DMS153 (cell line): ENCODE measurements at regions not wholly inside any gene's neighbourhood (a gene's known extent, or its start where the extent isn't known, plus 50 kb on each side); places are given as distances from the start of the nearest gene placed in this dataset.

ENCODE experiments used
- DNase-seq: peaks from one replicate; lab custom pipeline; 2025; lab: John Stamatoyannopoulos, UW

DNA sequence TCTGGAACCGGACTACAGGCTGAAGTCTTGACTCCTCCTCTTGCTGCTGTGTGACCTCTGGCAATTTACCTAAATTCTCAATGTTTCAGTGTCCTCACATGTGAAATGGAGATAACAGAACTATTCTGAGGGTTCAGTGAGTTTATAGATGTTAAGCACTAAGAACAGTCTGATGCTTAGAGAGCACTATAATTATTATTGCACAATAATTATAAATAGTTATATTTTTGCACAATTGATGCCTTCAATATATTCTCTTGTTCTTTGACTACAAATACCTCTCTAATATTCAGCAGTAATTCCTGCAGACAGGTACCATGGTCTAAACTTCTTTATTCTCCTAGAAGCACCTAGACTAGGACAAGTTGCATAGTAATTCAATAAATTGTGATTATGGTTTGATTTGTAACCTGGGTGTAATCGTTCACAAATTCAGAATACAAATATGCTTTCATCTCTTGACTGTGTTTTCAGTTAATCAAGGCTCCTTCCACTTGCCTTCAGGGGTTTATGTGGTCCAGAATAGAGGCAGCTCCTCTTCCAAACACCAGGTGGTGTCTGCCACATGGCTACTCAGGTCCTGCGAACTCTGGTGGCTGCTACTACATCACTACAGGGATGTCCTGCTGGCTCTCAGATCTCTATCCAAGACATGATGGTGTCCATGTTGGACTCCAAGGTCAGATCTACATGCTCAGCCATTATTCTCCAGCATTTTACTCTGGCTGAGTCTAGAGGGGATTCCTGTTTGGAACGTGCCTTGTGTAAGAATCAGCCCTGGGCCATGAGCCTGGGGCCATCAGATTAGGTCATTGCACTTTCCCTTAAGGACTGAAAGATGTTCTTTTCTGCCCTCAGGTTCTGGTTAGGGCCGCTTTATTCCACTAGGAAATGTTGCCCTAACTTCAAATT is 103.4 kb downstream of the QRFPR start:
- DNase-seq, result no peak

DNA sequence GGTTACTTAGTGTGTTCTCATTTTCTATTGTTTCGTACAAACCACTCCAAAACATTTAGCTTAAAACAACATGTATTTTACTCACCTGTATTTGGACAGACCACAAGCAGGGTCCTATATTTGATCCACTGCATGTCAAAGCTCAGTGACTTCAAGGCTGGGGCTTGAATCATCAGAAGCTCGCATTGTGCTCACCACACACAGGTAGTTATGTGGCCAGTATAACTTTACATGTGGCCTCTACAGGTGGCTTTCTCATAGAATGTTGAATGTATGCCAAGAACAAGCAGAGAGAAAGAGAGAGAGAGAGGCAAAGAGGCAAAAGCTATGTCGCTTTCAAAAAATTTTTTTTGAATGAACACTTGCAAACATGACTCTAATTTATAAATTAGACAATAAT is 107.6 kb downstream of the QRFPR start:
- DNase-seq, result no peak

DNA sequence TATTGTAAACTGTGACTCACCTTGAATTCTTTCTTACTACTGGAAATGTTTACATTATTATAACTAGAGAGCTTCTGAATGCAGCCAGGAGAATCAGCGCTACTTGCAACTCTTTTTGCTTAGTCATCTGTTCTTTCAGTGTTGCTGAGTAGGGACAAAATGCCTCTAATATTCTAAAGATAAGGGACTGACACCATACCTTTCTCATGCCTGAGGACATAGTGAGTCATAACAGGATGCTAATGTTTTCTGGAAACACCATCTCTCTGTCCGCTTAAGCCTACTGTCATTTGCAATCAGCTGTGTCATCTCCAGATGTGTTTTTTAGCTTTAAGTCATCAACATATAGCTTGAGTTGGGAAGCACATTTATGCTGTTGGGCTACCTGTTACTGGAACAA is 108.3 kb downstream of the QRFPR start:
- DNase-seq, result no peak

DNA sequence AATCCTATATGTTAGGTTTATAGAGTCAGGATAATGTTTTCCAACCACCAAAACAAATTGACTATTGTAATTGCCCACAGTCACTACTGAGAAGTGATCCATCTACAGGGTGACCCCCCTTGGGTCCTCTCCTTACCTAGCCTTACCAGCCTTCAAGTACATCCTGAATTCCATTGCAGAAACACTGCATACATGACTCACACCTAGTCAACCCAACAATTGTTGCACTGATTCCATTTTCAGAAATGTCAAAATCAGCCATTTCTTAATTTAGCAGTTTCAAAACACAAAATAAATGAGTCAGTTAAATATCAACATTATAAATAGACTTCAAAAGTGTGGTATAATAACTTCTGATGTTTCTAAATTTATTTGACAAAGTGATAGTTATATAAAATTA is 106.3 kb upstream of the TNIP3 start:
- DNase-seq, result no peak

DNA sequence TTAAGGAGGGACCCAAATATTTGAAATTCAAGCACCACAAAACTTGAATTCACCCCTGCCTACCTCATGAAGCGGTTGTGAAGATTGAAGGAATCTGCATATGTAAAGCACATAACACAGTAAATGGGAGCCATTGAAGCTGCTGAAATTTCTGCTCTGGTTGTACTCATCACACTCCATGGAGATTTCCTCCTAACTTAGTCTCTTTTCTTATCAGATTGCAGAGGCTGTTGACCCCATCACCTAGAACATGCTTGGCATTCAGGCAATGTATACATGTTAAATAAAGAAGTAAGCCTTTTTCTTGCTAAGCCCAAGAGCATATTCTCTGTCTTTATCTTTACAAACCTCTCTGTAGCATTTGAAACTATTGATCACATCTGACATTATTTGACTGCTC is 104.9 kb upstream of the TNIP3 start:
- DNase-seq, result no peak

DNA sequence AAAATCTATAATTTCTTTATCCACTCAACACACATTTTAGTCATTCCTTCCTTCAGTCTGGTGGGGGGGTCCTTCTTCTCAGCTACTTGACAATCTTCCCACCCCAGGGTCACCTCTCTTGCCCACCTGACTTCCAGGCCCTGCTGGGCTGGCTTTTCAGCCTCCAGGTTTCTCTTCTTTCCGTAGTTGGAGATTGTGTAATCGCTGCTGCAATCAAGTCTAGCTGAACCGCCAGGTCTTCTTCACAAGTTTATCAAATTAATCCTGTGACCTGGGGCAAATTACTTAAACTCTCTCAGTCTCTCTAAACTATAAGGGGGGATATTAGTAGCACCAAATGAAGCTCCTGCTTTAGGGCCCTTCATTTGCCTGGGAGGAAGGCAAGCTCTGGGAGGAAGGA is 102.9 kb upstream of the TNIP3 start:
- DNase-seq, result no peak

DNA sequence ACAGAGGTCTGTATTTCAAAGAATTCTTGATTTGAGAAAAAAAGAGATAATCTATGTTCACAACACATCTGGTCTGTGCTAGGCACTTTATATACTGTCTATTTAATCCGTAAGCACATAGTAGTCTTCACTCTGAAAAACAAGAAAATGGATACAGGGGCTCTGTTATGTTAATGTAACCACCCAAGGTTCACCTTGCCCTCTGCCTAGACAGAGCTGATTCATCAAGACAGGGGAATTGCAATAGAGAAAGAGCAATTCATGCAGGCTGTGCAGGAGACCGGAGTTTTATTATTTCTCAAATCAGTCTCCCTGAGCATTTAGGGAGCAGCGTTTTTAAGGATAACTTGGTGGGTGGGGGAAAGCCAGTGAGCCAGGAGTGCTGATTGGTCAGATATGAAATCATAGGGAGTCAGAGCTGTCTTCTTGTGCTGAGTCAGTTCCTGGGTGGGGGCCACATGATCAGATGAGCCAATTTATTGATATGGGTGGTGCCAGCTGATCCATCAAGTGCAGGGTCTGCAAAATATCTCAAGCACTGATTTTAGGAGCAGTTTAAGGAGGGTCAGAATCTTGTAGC is 92.9 kb upstream of the TNIP3 start:
- no peak for DNase-seq

DNA sequence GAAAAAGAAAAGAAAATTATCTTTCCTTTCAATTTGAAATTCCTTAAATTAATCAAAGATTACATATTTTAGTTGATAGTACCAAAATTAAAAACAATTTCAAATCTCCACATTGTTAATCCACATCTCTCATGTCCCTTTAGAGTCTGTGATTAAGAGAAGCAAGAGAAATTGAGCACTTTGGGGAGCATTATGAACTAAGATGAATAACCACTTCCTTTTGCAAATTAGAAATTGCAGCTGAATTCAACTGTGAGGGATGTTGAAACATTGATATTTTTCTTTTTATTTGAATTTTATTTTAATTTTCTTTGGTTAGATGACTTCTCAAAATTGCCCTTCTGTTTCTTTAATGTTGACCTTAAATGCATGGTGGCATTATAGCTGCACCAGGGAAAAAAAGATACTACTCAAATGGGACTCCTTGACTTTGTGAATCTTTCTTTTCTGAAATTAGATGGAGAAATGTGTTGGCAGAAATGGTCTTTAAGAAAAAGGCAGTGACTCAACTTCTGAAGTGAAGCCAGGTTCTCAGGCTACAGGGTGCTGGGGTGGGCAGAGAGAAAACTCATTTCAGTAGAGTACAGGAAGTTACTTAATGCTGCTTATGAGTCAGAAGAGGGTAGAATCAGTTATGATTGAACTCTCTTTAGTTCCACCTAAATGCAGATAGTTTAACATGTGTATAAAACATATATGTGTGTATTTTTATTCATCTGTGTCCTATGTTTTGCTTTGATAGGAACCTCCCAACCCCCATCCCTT is 92.0 kb upstream of the TNIP3 start:
- no peak for DNase-seq

DNA sequence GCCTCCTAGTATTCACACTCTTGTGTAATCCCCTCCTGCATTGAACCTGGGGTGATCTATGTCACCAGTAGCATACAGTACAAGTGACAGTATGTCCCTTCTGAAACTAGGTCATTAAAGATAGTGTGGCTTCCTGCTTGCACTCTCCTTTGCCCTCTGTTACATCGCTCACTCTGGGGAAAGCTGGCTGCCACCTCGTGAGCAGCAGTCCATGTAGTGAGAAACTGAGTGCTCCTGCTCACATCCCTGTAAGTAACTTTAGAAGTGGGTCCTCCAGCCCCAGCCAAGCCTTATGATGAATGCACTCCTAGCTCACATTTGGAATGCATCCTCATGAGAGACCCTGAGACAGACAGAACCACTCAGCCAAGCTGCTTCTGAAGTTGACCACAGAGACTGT is 89.8 kb upstream of the TNIP3 start:
- DNase-seq, result no peak

DNA sequence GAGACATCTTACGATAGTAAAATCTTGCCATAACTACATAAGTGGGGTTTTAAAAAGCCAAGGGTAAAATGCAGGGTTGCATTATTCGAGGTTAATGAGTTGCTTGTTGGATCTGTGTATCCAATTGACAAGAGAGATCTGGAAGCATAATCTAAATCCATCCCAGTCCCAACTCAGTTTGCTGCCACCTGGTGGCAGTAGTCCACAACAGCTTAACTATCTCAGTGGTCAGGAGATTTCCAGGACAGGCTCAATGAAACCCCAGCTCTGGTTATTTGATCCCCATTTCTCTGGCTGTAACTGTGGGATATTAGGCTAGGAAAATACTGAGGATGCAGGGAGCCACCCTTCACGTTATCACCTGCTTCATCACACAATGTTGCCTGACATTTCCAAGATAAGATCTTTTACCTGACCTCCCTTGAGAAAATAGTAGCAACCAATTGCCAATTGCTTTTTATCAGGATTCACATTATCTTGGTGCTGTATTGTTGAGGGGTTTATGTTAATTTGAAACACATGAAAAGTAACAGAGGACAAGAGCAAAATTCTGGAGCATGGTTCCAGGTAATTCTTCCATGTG is 88.2 kb upstream of the TNIP3 start:
- DNase-seq, result peak; percentile 41

DNA sequence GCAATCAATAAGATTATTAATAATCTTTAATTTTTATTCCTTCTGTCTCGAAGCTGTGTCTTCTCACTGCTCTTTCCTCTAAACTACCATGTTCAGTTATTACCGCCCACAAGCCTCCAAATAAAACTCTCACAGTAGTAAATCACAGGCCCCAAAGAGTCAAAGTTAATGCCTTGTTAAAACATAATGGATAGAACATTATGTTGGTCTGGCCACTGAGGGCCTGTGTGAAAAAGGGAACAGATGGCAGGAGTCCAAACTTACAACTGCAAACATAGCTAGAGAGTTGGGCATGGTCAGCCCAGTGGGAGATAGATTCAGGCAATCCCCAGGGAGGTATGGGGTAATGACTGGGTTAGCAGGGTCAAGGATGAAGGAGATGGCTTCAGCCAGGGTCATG is 84.6 kb upstream of the TNIP3 start:
- DNase-seq, result no peak

DNA sequence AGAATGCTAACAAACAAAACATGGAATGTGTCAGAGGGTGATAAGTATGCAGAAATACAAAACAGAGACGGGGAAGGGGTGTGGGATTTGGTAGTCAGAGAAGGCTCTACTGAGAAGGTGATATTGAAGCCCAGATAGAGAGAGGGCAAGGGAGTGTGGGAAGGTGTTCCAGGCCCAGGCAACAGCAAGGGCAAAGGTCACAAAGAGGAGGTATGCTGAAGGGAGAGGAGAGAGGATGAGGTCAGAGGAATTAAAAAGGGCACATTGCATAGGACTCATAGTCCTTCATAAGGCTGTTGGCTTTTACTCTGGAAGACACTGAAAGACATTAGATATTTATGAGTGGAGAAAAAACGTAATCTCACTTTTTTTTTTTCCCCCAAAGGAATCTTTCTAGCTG is 82.6 kb upstream of the TNIP3 start:
- no peak for DNase-seq

DNA sequence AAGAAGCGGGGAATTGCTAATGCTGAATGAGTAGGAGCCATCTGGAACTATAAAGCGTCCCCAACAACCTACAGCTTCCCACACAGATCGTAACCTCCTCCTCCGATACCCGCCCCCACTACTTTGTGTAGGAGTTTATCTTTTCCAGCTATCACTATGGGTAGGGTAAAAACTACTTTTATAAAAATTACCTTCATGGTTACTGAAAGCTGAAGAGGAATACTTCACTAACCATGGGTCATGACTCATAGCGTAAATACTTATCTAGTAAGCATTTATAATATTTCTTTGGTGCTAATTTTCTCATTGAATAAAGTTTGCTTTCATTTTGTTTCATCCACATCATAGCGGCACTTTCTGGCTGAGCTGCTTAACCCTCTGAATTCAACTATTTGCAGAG is 79.4 kb upstream of the TNIP3 start:
- no peak for DNase-seq

DNA sequence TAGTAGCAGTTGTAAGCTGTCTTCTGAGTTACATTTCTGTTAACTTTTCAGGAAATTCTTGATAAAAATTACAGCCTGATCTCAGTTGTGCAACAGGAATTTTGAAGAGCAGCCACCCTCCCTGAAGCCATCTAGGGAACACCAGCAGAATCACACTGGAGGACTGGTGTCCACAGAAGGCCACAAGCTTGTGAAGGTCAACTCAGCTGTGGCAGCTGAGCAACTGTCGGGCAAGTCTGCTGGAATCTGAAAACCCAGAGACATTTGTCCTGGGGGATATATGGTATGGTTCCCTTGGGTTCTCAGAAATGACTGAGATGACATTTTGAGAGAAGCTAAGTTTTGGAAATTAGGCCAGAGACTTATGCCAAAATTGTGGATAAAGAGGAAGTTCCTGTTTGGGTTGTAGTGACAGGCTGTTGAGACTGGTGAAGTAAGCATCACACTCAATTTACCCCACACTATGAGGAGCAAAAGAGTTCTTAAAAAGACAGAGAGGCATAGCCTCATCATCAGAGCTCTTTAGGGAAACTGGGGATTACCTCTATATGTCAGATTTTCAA is 78.1 kb upstream of the TNIP3 start:
- no peak for DNase-seq

DNA sequence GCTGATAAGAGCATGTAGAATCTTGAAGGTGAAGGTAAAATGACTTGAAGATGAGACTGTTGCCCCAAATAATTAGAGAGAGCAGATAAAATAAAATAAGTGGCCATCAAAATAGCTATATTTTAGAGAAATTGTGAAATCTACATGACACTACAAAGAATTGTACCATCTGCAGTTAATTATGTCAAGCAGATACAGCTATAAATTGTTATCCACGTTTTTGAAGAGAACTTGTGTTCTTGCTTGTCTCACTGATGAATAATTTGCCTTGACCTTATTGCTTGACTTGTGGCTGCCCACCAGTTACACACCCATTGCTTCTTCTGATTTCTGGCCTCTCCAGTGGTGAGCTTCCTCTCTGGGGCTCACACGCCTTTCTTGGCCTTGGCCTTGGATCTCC is 75.8 kb upstream of the TNIP3 start:
- DNase-seq, result no peak

DNA sequence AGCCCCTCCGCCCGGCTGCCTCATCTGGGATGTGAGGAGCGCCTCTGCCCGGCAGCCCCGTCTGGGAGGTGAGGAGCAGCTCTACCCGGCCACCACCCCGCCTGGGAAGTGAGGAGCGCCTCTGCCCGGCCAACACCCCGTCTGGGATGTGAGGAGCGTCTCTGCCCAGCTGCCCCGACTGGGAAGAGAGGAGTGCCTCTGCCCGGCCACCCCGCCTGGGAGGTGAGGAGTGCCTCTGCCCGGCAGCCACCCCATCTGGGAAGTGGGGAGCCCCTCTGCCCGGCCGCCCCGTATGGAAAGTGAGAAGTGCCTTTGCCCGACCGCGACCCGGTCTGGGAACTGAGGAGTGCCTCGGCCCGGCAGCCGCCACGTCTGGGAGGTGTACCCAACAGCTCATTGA is 74.3 kb upstream of the TNIP3 start:
- DNase-seq, result no peak

DNA sequence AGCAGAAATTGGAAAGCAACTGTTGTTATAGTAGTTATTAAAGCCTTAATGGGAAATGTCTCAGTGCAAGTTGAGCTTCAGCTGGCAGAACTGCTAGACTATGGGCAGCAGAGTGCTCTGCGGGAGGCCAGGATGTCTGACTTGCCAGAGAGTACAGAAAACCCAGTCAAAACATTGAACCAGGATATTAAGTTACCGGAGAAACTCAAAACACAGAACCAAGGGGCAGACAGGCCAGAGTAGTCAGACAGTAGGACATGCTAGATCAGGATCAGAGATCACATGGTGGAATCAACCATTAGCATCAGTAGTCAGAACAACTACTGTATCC is 72.9 kb upstream of the TNIP3 start:
- no peak for DNase-seq

DNA sequence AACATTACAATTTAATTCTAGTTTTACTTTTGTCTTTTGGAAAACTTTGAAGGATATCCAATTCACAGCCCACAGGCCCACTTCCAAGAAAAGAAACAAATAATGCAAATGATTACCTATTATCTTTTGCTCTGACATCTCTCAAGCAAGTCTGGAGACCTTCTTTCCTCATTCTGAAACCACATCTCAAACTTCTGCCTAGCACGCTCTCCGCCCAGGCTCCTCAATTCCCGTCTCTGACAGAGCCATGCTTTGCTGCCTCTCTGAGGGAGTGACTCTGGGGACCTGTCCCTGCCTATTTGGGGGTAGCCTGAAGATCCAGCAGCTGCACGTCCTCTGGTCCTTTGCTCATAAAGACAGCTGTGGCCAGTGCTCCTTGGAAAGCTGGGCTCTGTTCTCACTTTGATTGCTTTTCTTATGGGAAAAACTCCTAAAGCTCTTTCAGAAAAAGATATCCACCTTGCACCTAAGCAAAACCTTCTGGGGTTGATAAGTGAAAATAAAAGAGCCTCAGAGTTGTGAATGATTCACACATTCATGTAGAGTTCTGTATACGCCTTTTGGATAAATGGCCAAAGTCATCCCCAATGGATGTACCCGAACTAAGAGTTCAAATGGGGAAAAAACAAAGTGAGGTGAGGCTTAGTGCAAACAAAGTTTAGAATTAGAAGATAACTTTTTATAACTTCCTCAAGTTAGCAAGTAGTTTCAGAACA is 72.4 kb upstream of the TNIP3 start:
- no peak for DNase-seq

DNA sequence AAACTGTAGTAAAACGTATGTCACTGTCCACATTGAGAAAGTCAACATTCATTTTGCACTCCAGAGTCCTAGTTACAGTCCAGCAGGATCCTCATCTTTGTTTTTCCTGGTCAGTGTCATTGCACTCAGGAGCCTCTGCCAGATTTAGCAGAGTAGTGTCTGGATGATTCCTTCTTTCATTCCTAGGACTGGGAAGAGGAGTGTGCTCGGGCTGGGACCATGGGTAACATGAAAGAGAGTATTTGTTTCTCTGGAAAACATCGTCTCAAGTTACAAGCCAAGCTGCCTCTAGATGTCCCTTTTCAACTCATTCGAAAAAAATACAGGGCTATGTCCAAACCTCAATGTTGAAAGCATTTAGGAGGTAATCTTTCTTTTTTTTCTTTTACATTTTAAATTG is 69.9 kb upstream of the TNIP3 start:
- DNase-seq, result no peak

DNA sequence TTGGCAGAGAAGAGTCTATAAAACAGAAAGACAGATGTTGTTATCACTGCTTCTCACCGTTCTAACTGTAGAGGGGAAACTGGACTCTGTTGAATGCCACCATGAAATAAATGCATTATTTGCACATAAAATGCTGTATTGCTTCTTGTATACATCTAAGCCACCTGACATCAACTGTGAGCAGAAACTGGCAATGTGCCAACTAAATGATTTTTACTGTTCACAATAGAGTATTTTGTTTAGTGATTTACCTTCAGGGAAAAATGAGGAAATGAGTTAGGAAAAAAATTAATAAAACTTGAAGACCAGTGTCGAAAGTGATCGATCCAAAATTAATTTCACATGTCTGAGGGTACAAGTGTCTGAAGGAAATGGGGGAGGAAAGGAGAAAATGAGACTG is 65.9 kb upstream of the TNIP3 start:
- DNase-seq, result no peak

DNA sequence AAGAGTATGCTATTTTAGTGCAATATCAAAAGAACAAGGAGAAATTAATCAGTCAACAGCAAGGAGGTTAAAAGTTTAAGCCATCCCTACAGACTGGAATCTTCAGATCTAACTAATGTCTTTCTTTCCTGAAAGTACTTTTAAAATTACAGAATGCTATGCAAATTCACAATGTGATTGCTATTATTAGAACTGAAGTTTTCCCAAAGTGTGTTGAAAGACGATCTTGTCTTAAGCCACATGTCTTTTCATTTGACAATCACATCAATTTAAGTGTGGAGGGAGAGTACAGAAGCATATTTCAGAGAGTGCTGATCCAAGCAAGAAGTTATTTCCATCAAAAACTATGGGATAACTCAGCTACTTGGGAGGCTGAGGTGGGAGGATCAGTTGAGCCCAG is 64.7 kb upstream of the TNIP3 start:
- no peak for DNase-seq

DNA sequence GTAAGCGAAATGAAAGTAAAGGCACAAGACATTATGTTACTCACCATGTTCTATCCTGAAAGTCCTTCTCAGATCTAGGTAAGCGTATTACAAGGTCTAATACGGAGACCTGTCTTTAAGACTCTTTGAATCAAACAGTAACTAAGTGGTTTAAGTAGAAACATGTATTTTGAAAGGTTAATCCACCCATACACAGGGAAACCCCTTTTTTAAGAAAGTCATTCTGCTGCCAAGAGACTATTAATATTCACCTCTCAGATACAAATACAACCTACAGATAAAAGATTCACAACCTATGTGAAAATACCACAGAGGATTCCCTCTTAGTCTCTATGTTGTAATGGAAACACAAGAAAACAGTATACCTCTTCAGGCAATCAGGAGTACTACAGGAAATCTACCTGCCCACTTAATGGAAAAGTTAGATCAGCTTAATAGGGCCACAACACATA is 63.2 kb upstream of the TNIP3 start:
- DNase-seq, result no peak
